Left ventricle myocardium inferior (tissue), 1 donor: ENCODE measurements at regions not wholly inside any gene's neighbourhood (a gene's known extent, or its start where the extent isn't known, plus 50 kb on each side); places are given as distances from the start of the nearest gene placed in this dataset.

ENCODE experiments used
- DNase-seq: peaks from one replicate; pipeline ENCODE4 v3.0.0-alpha.2; 2020
- H3K27ac ChIP-seq: fragments of 200-600 bp; replicated peaks from 2 replicates; pipeline ENCODE4 v1.8.0; 2021
- H3K27me3 ChIP-seq: fragments of 200-600 bp; 2 replicates; pipeline ENCODE4 v1.8.0; 2021; ENCODE audit warnings: low read depth
- H3K36me3 ChIP-seq: fragments of 200-600 bp; 2 replicates; pipeline ENCODE4 v1.8.0; 2021
- H3K4me1 ChIP-seq: fragments of 200-600 bp; 2 replicates; pipeline ENCODE4 v1.8.0; 2021
- H3K4me3 ChIP-seq: fragments of 200-600 bp; 2 replicates; pipeline ENCODE4 v1.8.0; 2021; ENCODE audit warnings: mild to moderate bottlenecking, moderate library complexity
- H3K9me3 ChIP-seq: fragments of 200-600 bp; replicated peaks from 2 replicates; pipeline ENCODE4 v1.8.0; 2021
- intact Hi-C: fragments of 100-400 bp; cut with micrococcal nuclease; formaldehyde crosslinking; loops from one replicate; pipeline ENCODE4 v1.11.0; 2022
- TF ChIP-seq, protein P1 (sequence below): fragments of 200-600 bp; IDR thresholded peaks from 2 replicates; pipeline ENCODE4 v1.8.0; 2021; ENCODE audit warnings: antibody characterized with exemption, mild to moderate bottlenecking, borderline replicate concordance
- donor health status: DM: no; HTN: yes; CAD: no; lungs with severe emphysema.

DNA sequence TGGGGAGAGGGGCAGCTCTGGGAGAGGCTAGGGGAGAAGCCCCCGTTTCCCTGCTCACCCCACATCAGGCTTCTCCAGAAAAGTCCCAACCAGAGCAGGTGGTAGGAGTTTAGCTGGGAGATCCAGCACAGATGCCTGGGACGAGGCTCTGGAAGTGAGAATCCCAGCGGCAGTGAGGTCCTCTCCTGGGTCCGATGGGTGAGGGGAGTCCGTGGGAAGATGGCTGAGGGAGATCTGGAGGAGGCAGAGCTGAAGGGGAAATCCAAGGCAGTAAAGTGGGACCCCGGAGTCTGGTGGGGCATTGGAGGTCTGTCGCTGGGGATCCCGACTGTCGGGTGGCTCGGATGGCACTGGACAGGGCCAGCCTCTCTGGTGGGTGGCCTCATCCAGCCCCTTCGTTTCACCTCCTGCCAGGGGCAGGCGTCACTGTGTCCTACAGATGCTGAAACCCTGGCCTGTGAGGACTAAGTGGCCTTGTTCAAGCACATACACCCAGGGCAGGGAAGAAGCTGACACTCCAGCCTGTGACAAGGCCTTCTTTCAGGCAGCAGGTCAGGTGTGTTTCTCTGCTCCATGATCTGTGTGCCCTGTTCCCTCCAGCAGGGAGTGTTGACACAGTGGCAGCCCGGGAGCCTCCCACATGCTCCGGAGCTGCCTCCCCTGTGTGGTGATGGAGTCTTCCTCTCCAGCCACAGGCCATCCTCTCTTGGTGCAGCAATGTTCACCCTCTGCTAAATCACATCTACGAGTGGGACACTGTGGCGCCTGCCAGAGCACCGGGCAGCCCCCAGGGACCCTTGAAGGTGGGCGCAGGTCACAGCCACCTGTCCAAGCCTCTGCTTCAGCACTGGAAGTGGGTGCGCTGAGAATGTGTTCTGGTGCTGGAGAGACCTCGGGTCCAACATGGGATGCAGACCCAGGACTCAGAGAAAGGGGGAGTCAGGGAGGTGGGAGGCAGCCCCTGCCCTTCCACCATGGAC lies 850.8 kb downstream of the BRD1 start:
- TF ChIP-seq, protein P1, sequence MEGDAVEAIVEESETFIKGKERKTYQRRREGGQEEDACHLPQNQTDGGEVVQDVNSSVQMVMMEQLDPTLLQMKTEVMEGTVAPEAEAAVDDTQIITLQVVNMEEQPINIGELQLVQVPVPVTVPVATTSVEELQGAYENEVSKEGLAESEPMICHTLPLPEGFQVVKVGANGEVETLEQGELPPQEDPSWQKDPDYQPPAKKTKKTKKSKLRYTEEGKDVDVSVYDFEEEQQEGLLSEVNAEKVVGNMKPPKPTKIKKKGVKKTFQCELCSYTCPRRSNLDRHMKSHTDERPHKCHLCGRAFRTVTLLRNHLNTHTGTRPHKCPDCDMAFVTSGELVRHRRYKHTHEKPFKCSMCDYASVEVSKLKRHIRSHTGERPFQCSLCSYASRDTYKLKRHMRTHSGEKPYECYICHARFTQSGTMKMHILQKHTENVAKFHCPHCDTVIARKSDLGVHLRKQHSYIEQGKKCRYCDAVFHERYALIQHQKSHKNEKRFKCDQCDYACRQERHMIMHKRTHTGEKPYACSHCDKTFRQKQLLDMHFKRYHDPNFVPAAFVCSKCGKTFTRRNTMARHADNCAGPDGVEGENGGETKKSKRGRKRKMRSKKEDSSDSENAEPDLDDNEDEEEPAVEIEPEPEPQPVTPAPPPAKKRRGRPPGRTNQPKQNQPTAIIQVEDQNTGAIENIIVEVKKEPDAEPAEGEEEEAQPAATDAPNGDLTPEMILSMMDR, result no peak
- peaks cover 88% of the 10 kb centered on the region for H3K27me3 ChIP-seq

DNA sequence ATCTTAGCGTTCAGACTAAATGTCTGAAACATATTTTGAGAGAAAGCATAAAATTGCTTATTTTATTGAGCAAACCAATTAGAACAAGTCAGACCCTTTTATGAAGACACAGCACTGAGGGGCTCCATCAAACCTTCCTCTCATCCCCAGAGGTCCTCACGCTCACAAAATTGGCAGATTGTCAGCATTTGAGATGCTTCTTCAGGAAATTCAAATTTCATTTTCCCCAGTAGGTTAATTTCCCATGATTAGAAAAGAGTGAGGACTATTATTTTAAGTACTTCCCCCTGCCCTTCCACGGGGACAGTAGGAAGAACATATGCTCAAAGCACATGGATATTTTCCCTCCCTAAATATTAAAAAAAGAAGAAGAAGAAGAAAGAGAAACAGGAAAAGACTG lies 851.8 kb downstream of the BRD1 start:
- TF ChIP-seq, protein P1, result no peak
- Histone ChIP-seq H3K27me3 (peaks cover 79% of the 10 kb centered on the region), H3K36me3 (no peaks in the 10 kb centered on the region), H3K4me1 (no peaks in the 10 kb centered on the region), H3K4me3 (no peak overlapping the region), H3K9me3 (peaks cover 6% of the 10 kb centered on the region), H3K27ac (no peak overlapping the region)
- DNase-seq, result no peak
- intact Hi-C loops, result no loop called here

More for the DNA sequence above, 850.8 kb downstream of the BRD1 start:
- no peaks in the 10 kb centered on the region for H3K36me3 ChIP-seq
- intact Hi-C loops, result no loop called here
- peaks cover 6% of the 10 kb centered on the region for H3K9me3 ChIP-seq
- no peak overlapping the region for H3K4me3 ChIP-seq
- no peaks in the 10 kb centered on the region for H3K4me1 ChIP-seq
- no peak for DNase-seq
- no peak overlapping the region for H3K27ac ChIP-seq

DNA sequence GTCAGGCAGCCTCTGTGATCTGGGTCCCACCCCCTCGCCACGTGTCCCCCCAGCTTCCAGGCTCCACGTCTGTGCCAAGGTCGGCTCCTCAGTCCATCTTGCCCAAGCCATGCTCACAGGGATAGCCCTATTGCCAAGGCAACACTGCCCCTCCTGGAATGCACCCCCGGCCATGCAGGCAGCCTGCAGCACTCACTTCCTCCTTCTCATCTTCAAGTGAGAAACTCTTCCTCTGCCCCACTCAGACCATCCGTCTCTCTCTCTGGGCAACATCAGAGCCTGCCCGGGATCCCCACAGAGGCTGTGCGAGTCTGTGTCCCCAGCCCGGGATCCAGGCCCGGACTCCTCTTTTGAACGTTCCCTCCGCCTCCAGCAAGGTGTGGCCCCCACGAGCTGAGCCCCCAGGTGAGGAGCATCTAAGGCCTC lies 852.3 kb downstream of the BRD1 start:
- no peak overlapping the region for H3K4me3 ChIP-seq
- intact Hi-C loops, result no loop called here
- peaks cover 73% of the 10 kb centered on the region for H3K27me3 ChIP-seq
- TF ChIP-seq, protein P1, result no peak
- H3K9me3 ChIP-seq, result peaks cover 6% of the 10 kb centered on the region
- H3K36me3 ChIP-seq, result no peaks in the 10 kb centered on the region
- H3K27ac ChIP-seq, result no peak overlapping the region
- H3K4me1 ChIP-seq, result no peaks in the 10 kb centered on the region
- no peak for DNase-seq

DNA sequence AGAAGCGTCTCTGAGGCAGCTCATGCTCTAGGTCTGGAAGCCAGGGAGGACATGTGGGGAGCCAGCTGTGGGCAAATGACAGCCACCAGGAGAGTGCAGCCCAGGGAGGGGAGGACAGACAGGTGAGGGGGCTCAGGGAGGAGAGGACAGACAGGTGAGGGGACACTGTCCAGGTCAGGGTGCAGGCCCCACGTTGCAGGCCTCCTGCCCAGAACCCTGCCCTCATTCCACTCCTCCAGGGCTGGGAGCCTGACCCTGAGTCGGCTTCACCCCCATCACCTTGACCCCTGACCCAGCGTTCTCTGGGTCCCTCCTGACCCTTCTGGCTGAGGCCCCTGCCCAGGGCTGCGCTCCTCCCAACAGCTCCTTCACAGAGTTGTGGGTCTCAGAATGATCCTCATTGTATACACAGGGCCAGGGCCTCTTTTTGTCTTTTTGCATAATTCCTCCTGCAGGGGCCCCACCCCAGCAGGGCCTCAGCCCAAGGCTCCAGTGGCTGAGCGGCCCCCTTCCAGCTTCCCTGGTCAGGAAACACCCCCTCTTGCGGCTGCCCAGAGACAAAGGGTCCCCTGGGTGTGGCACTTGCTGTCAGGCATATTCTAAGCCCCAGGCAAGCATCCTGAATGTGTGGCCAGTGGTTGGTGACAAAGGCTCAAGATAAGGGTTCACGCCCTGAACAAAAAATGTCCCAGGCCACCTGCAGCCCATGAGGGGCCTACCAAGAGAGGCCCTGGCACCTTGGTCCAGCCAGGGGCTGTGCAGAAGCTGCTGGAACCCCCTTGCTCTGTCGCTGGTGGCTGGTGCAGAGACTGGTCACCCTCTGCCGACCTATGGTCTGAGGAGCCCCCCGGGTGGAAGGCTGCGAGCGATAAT lies 853.0 kb downstream of the BRD1 start:
- TF ChIP-seq, protein P1, result no peak
- intact Hi-C loops, result no loop called here
- no peaks in the 10 kb centered on the region for H3K36me3 ChIP-seq

DNA sequence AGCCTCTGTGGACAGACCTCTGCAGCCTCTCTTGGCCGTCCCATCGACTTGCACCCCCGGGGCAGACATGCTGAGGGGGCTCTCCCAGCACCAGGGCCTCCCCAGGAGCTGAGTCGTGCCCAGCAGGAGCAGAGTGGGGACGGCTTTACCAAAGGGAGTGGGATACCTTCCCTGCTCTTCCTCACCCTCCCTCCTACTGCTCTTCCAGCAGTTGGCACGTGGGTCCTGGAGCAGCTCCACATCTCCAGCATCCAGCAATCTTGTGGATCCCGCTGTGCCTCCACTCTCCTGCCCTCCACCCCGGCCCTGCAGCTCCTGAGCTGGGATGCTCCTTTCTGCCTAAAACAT lies 854.0 kb downstream of the BRD1 start:
- Histone ChIP-seq H3K9me3 (no peaks in the 10 kb centered on the region), H3K4me3 (no peak overlapping the region), H3K27me3 (peaks cover 72% of the 10 kb centered on the region), H3K4me1 (no peaks in the 10 kb centered on the region), H3K36me3 (no peaks in the 10 kb centered on the region), H3K27ac (no peak overlapping the region)
- no peak for DNase-seq
- TF ChIP-seq, protein P1, result no peak
- intact Hi-C loops, result no loop called here

More for the DNA sequence above, 853.0 kb downstream of the BRD1 start:
- Histone ChIP-seq H3K9me3 (peaks cover 6% of the 10 kb centered on the region), H3K4me1 (no peaks in the 10 kb centered on the region), H3K27ac (no peak overlapping the region), H3K27me3 (peaks cover 72% of the 10 kb centered on the region), H3K4me3 (no peak overlapping the region)
- no peak for DNase-seq
